Bronchial epithelial cell (primary cell): ENCODE measurements at regions not wholly inside any gene's neighbourhood (a gene's known extent, or its start where the extent isn't known, plus 50 kb on each side); places are given as distances from the start of the nearest gene placed in this dataset.

Experiments
- DNase-seq: peaks from one replicate; pipeline ENCODE4 v3.0.0-alpha.2; 2010; ENCODE audit warnings: low read depth
- FAIRE-seq: peaks from 2 replicates; lab custom pipeline; 2011; peaks lifted over from hg19 to GRCh38; lab: Jason Lieb, UNC
- H3K27me3 ChIP-seq: 2 replicates; pipeline ENCODE4 v1.5.1; 2011; ENCODE audit warnings: low read length; ENCODE audit not compliant: control insufficient read depth, insufficient read depth
- H3K36me3 ChIP-seq: 2 replicates; pipeline ENCODE4 v1.5.1; 2011; ENCODE audit warnings: low read length; ENCODE audit not compliant: control insufficient read depth, insufficient read depth
- H3K4me3 ChIP-seq: 2 replicates; pipeline ENCODE4 v1.5.1; 2011; ENCODE audit warnings: mild to moderate bottlenecking, low read depth, low read length, control low read depth
- CTCF ChIP-seq: IDR thresholded peaks from 2 replicates; pipeline ENCODE4 v1.5.1; 2011; ENCODE audit warnings: mild to moderate bottlenecking, moderate library complexity, low read length, control low read depth, inconsistent platforms; ENCODE audit not compliant: insufficient read depth, severe bottlenecking

- Histone ChIP-seq H3K4me3 (no peak overlapping the region), H3K27me3 (no peaks in the 10 kb centered on the region), H3K36me3 (no peaks in the 10 kb centered on the region)
- no peak for TF ChIP-seq CTCF
- no peak for DNase-seq
- FAIRE-seq: no peak
Measured at GRCh38 chr16:54365990-54366634, 79.5 kb upstream of the IRX3 start.

- Histone ChIP-seq H3K36me3 (no peaks in the 10 kb centered on the region), H3K27me3 (no peaks in the 10 kb centered on the region), H3K4me3 (no peak overlapping the region)
- DNase-seq: no peak
- FAIRE-seq: no peak
- no peak for TF ChIP-seq CTCF
Measured at GRCh38 chr16:54363766-54364165, 77.2 kb upstream of the IRX3 start.

GRCh38 chr16:54362591-54363206, 76.1 kb upstream of the IRX3 start:
- FAIRE-seq: no peak
- DNase-seq: no peak

GRCh38 chr16:54361246-54361645, 74.7 kb upstream of the IRX3 start:
- no peak for TF ChIP-seq CTCF
- Histone ChIP-seq H3K27me3 (no peaks in the 10 kb centered on the region), H3K4me3 (no peak overlapping the region), H3K36me3 (no peaks in the 10 kb centered on the region)
- FAIRE-seq (no peak), DNase-seq (no peak)

More at GRCh38 chr16:54362591-54363206, 76.1 kb upstream of the IRX3 start:
- no peaks in the 10 kb centered on the region for H3K27me3 ChIP-seq
- no peaks in the 10 kb centered on the region for H3K36me3 ChIP-seq
- no peak for TF ChIP-seq CTCF
- no peak overlapping the region for H3K4me3 ChIP-seq

- no peak for TF ChIP-seq CTCF
- Histone ChIP-seq H3K4me3 (no peak overlapping the region), H3K27me3 (no peaks in the 10 kb centered on the region), H3K36me3 (no peaks in the 10 kb centered on the region)
- no peak for FAIRE-seq
- DNase-seq: no peak
Measured at GRCh38 chr16:54360681-54361080, 74.1 kb upstream of the IRX3 start.

- DNase-seq: no peak
- no peak for FAIRE-seq
- TF ChIP-seq CTCF: no peak
- Histone ChIP-seq H3K36me3 (no peaks in the 10 kb centered on the region), H3K4me3 (no peak overlapping the region), H3K27me3 (no peaks in the 10 kb centered on the region)
Measured at GRCh38 chr16:54359555-54359954, 73.0 kb upstream of the IRX3 start.
